ENCODE measurements at regions not wholly inside any gene's neighbourhood (a gene's known extent, or its start where the extent isn't known, plus 50 kb on each side); places are given as distances from the start of the nearest gene placed in this dataset.

- Histone ChIP-seq H2AFZ (ENCODE audit: low read depth, low read length) (no peak overlapping the region), H3K4me1 (ENCODE audit: insufficient read depth, low read length) (peaks cover 15% of the 10 kb centered on the region), H3K27me3 (ENCODE audit: insufficient read depth, low read length) (no peaks in the 10 kb centered on the region), H3K9me3 (ENCODE audit: low read length) (no peaks in the 10 kb centered on the region), H3K4me3 (ENCODE audit: low read length) (no peak overlapping the region), H3K36me3 (ENCODE audit: insufficient read depth, low read length) (no peaks in the 10 kb centered on the region)
Measured at GRCh38 chr2:20526708-20527107, 79.8 kb downstream of the RHOB start.

GRCh38 chr2:20528713-20529112 is 81.8 kb downstream of the RHOB start:
- H3K36me3 ChIP-seq (ENCODE audit: insufficient read depth, low read length): no peaks in the 10 kb centered on the region
- peaks cover 19% of the 10 kb centered on the region for H3K4me1 ChIP-seq (ENCODE audit: insufficient read depth, low read length)
- no peaks in the 10 kb centered on the region for H3K9me3 ChIP-seq (ENCODE audit: low read length)
- no peak overlapping the region for H2AFZ ChIP-seq (ENCODE audit: low read depth, low read length)
- no peaks in the 10 kb centered on the region for H3K27me3 ChIP-seq (ENCODE audit: insufficient read depth, low read length)
- no peak overlapping the region for H3K4me3 ChIP-seq (ENCODE audit: low read length)

- Histone ChIP-seq H3K4me3 (ENCODE audit: low read length) (no peak overlapping the region), H3K9me3 (ENCODE audit: low read length) (no peaks in the 10 kb centered on the region), H3K36me3 (ENCODE audit: insufficient read depth, low read length) (no peaks in the 10 kb centered on the region), H2AFZ (ENCODE audit: low read depth, low read length) (no peak overlapping the region), H3K4me1 (ENCODE audit: insufficient read depth, low read length) (peaks cover 8% of the 10 kb centered on the region), H3K27me3 (ENCODE audit: insufficient read depth, low read length) (no peaks in the 10 kb centered on the region)
Measured at GRCh38 chr2:20530520-20530919, 83.6 kb downstream of the RHOB start.

GRCh38 chr2:20531633-20532262 is 84.9 kb downstream of the RHOB start:
- no peak overlapping the region for H3K4me3 ChIP-seq (ENCODE audit: low read length)
- H3K36me3 ChIP-seq (ENCODE audit: insufficient read depth, low read length): no peaks in the 10 kb centered on the region
- H3K27me3 ChIP-seq (ENCODE audit: insufficient read depth, low read length): no peaks in the 10 kb centered on the region
- no peaks in the 10 kb centered on the region for H3K9me3 ChIP-seq (ENCODE audit: low read length)
- H2AFZ ChIP-seq (ENCODE audit: low read depth, low read length): no peak overlapping the region
- H3K4me1 ChIP-seq (ENCODE audit: insufficient read depth, low read length): peaks cover 7% of the 10 kb centered on the region

- Histone ChIP-seq H2AFZ (ENCODE audit: low read depth, low read length) (no peak overlapping the region), H3K9me3 (ENCODE audit: low read length) (no peaks in the 10 kb centered on the region), H3K27me3 (ENCODE audit: insufficient read depth, low read length) (peaks cover 3% of the 10 kb centered on the region), H3K4me1 (ENCODE audit: insufficient read depth, low read length) (peaks cover 16% of the 10 kb centered on the region), H3K36me3 (ENCODE audit: insufficient read depth, low read length) (no peaks in the 10 kb centered on the region), H3K4me3 (ENCODE audit: low read length) (no peak overlapping the region)
Measured at GRCh38 chr2:20532634-20533437, 86.0 kb downstream of the RHOB start.

- H3K4me1 ChIP-seq (ENCODE audit: insufficient read depth, low read length): peaks cover 17% of the 10 kb centered on the region
- H3K9me3 ChIP-seq (ENCODE audit: low read length): no peaks in the 10 kb centered on the region
- H3K27me3 ChIP-seq (ENCODE audit: insufficient read depth, low read length): peaks cover 6% of the 10 kb centered on the region
- no peaks in the 10 kb centered on the region for H3K36me3 ChIP-seq (ENCODE audit: insufficient read depth, low read length)
- no peak overlapping the region for H3K4me3 ChIP-seq (ENCODE audit: low read length)
- H2AFZ ChIP-seq (ENCODE audit: low read depth, low read length): no peak overlapping the region
Measured at GRCh38 chr2:20533993-20534622, 87.2 kb downstream of the RHOB start.

GRCh38 chr2:20534913-20535801 is 88.3 kb downstream of the RHOB start:
- H3K27me3 ChIP-seq (ENCODE audit: insufficient read depth, low read length): peaks cover 6% of the 10 kb centered on the region
- peaks cover 17% of the 10 kb centered on the region for H3K4me1 ChIP-seq (ENCODE audit: insufficient read depth, low read length)
- H2AFZ ChIP-seq (ENCODE audit: low read depth, low read length): no peak overlapping the region
- no peak overlapping the region for H3K4me3 ChIP-seq (ENCODE audit: low read length)
- no peaks in the 10 kb centered on the region for H3K9me3 ChIP-seq (ENCODE audit: low read length)
- no peaks in the 10 kb centered on the region for H3K36me3 ChIP-seq (ENCODE audit: insufficient read depth, low read length)

GRCh38 chr2:20536619-20537422 is 89.9 kb downstream of the RHOB start:
- Histone ChIP-seq H3K4me3 (ENCODE audit: low read length) (no peak overlapping the region), H3K9me3 (ENCODE audit: low read length) (no peaks in the 10 kb centered on the region)

GRCh38 chr2:20537423-20538307 is 90.8 kb downstream of the RHOB start:
- no peak overlapping the region for H3K4me3 ChIP-seq (ENCODE audit: low read length)
- no peaks in the 10 kb centered on the region for H3K36me3 ChIP-seq (ENCODE audit: insufficient read depth, low read length)
- no peak overlapping the region for H2AFZ ChIP-seq (ENCODE audit: low read depth, low read length)
- no peaks in the 10 kb centered on the region for H3K9me3 ChIP-seq (ENCODE audit: low read length)
- peaks cover 6% of the 10 kb centered on the region for H3K27me3 ChIP-seq (ENCODE audit: insufficient read depth, low read length)
- peaks cover 14% of the 10 kb centered on the region for H3K4me1 ChIP-seq (ENCODE audit: insufficient read depth, low read length)

More at GRCh38 chr2:20536619-20537422, 89.9 kb downstream of the RHOB start:
- H3K4me1 ChIP-seq (ENCODE audit: insufficient read depth, low read length): peaks cover 15% of the 10 kb centered on the region
- no peaks in the 10 kb centered on the region for H3K36me3 ChIP-seq (ENCODE audit: insufficient read depth, low read length)
- H2AFZ ChIP-seq (ENCODE audit: low read depth, low read length): no peak overlapping the region
- peaks cover 6% of the 10 kb centered on the region for H3K27me3 ChIP-seq (ENCODE audit: insufficient read depth, low read length)

GRCh38 chr2:20538308-20539132 is 91.6 kb downstream of the RHOB start:
- Histone ChIP-seq H3K9me3 (ENCODE audit: low read length) (no peaks in the 10 kb centered on the region), H2AFZ (ENCODE audit: low read depth, low read length) (no peak overlapping the region), H3K27me3 (ENCODE audit: insufficient read depth, low read length) (peaks cover 6% of the 10 kb centered on the region), H3K36me3 (ENCODE audit: insufficient read depth, low read length) (no peaks in the 10 kb centered on the region), H3K4me1 (ENCODE audit: insufficient read depth, low read length) (peaks cover 14% of the 10 kb centered on the region), H3K4me3 (ENCODE audit: low read length) (no peak overlapping the region)

GRCh38 chr2:20539133-20539719 is 92.4 kb downstream of the RHOB start:
- H3K27me3 ChIP-seq (ENCODE audit: insufficient read depth, low read length): peaks cover 6% of the 10 kb centered on the region
- no peak overlapping the region for H2AFZ ChIP-seq (ENCODE audit: low read depth, low read length)
- peaks cover 18% of the 10 kb centered on the region for H3K4me1 ChIP-seq (ENCODE audit: insufficient read depth, low read length)
- H3K9me3 ChIP-seq (ENCODE audit: low read length): no peaks in the 10 kb centered on the region
- H3K4me3 ChIP-seq (ENCODE audit: low read length): no peak overlapping the region
- H3K36me3 ChIP-seq (ENCODE audit: insufficient read depth, low read length): no peaks in the 10 kb centered on the region

Measured in neuron (in vitro differentiated cells).